ENCODE measurements at regions not wholly inside any gene's neighbourhood (a gene's known extent, or its start where the extent isn't known, plus 50 kb on each side); places are given as distances from the start of the nearest gene placed in this dataset.

GRCh38 chrX:104513162-104513561, 52.8 kb upstream of the IL1RAPL2 start:
- TF ChIP-seq CTCF (IDR thresholded peaks at IDR 0.05): no peak
- no peak for ATAC-seq
- no peak for DNase-seq

GRCh38 chrX:104510801-104511200, 55.2 kb upstream of the IL1RAPL2 start:
- H3K9me3 ChIP-seq: no peaks in the 10 kb centered on the region
- ATAC-seq (no peak), DNase-seq (no peak)
- H3K27ac ChIP-seq: no peak overlapping the region
- H3K27me3 ChIP-seq (ENCODE audit: low read depth): no peaks in the 10 kb centered on the region
- no peaks in the 10 kb centered on the region for H3K4me1 ChIP-seq
- TF ChIP-seq CTCF (IDR thresholded peaks at IDR 0.05): no peak
- no peak overlapping the region for H3K4me3 ChIP-seq
- no peaks in the 10 kb centered on the region for H3K36me3 ChIP-seq
- intact Hi-C loops (cut with DNase I): no loop called here

More at GRCh38 chrX:104513162-104513561, 52.8 kb upstream of the IL1RAPL2 start:
- intact Hi-C loops (cut with DNase I): no loop called here
- Histone ChIP-seq H3K9me3 (no peaks in the 10 kb centered on the region), H3K4me3 (no peak overlapping the region), H3K27me3 (ENCODE audit: low read depth) (no peaks in the 10 kb centered on the region), H3K4me1 (no peaks in the 10 kb centered on the region), H3K27ac (no peak overlapping the region), H3K36me3 (no peaks in the 10 kb centered on the region)

GRCh38 chrX:104502460-104502859, 63.5 kb upstream of the IL1RAPL2 start:
- DNase-seq (no peak), ATAC-seq (no peak)
- H3K4me3 ChIP-seq: no peak overlapping the region
- no peaks in the 10 kb centered on the region for H3K27me3 ChIP-seq (ENCODE audit: low read depth)
- TF ChIP-seq CTCF (IDR thresholded peaks at IDR 0.05): no peak
- no peaks in the 10 kb centered on the region for H3K36me3 ChIP-seq
- H3K4me1 ChIP-seq: no peaks in the 10 kb centered on the region
- intact Hi-C loops (cut with DNase I): no loop called here
- H3K9me3 ChIP-seq: no peaks in the 10 kb centered on the region
- H3K27ac ChIP-seq: no peak overlapping the region

GRCh38 chrX:104488811-104489210, 77.2 kb upstream of the IL1RAPL2 start:
- no peak overlapping the region for H3K27ac ChIP-seq
- H3K9me3 ChIP-seq: no peaks in the 10 kb centered on the region
- H3K27me3 ChIP-seq (ENCODE audit: low read depth): no peaks in the 10 kb centered on the region
- no peaks in the 10 kb centered on the region for H3K36me3 ChIP-seq
- DNase-seq (no peak), ATAC-seq (no peak)
- intact Hi-C loops (cut with DNase I): no loop called here
- H3K4me3 ChIP-seq: no peak overlapping the region
- no peaks in the 10 kb centered on the region for H3K4me1 ChIP-seq
- no peak for TF ChIP-seq CTCF (IDR thresholded peaks at IDR 0.05)

- Histone ChIP-seq H3K9me3 (no peaks in the 10 kb centered on the region), H3K36me3 (no peaks in the 10 kb centered on the region), H3K27ac (no peak overlapping the region), H3K27me3 (ENCODE audit: low read depth) (no peaks in the 10 kb centered on the region), H3K4me1 (no peaks in the 10 kb centered on the region), H3K4me3 (no peak overlapping the region)
- TF ChIP-seq CTCF (IDR thresholded peaks at IDR 0.05): no peak
- DNase-seq: no peak
- ATAC-seq: no peak
- intact Hi-C loops (cut with DNase I): no loop called here
These were observed 79.3 kb upstream of the IL1RAPL2 start for GRCh38 chrX:104486691-104487090.

GRCh38 chrX:104482757-104483156, 83.2 kb upstream of the IL1RAPL2 start:
- ATAC-seq (no peak), DNase-seq (no peak)
- H3K4me3 ChIP-seq: no peak overlapping the region
- no peak for TF ChIP-seq CTCF (IDR thresholded peaks at IDR 0.05)
- H3K36me3 ChIP-seq: no peaks in the 10 kb centered on the region
- no peak overlapping the region for H3K27ac ChIP-seq
- H3K9me3 ChIP-seq: no peaks in the 10 kb centered on the region
- H3K4me1 ChIP-seq: no peaks in the 10 kb centered on the region
- H3K27me3 ChIP-seq (ENCODE audit: low read depth): no peaks in the 10 kb centered on the region
- intact Hi-C loops (cut with DNase I): no loop called here
